GM12878 (cell line): ENCODE measurements at regions not wholly inside any gene's neighbourhood (a gene's known extent, or its start where the extent isn't known, plus 50 kb on each side); places are given as distances from the start of the nearest gene placed in this dataset.

ENCODE experiments used
- ATAC-seq: fragments of 200-7000 bp; cut with Tn5 transposase; 3 replicates; pipeline ENCODE4 v1.9.1; 2020; ENCODE audit warnings: mild to moderate bottlenecking, moderate library complexity
- BruUV-seq: library from RNA; stranded (reverse); fragments of 400-500 nt; replicated peaks from 2 replicates; lab custom pipeline; 2021; lab: Mats Ljungman, UMichigan
- CTCF ChIA-PET: fragments of 300-600 bp; sonication (Branson Sonifier 250); formaldehyde crosslinking; extraction: SDS; loops from one replicate; lab custom pipeline; 2021; ENCODE audit warnings: inconsistent platforms; lab: Yijun Ruan, JAX
- POLR2A ChIA-PET: fragments of 350-600 bp; formaldehyde crosslinking; extraction: SDS; loops from one replicate; lab custom pipeline; 2021; ENCODE audit warnings: inconsistent platforms; lab: Charles Lee
- RAD21 ChIA-PET: fragments of 300-600 bp; sonication (Branson Sonifier 250); formaldehyde crosslinking; loops from one replicate; lab custom pipeline; 2023; ENCODE audit warnings: antibody characterized with exemption; ENCODE audit not compliant: unreplicated experiment; lab: Charles Lee
- SMC1A ChIA-PET: fragments of 300-600 bp; sonication (Branson Sonifier 250); formaldehyde crosslinking; loops from one replicate; lab custom pipeline; 2023; ENCODE audit not compliant: unreplicated experiment, uncharacterized antibody; lab: Charles Lee
- DNase-seq: peaks from one replicate; pipeline ENCODE4 v3.0.0-alpha.2; 2011; ENCODE audit warnings: low read depth, low spot score
- FAIRE-seq: peaks from 3 replicates; lab custom pipeline; 2011; peaks lifted over from hg19 to GRCh38; lab: Jason Lieb, UNC
- H2AFZ ChIP-seq: 2 replicates; pipeline ENCODE4 v1.6.0; 2011; ENCODE audit warnings: low read depth, low read length, control low read depth; ENCODE audit not compliant: control insufficient read depth
- H3K27ac ChIP-seq: 2 replicates; pipeline ENCODE4 v1.5.1; 2011; ENCODE audit warnings: control low read depth; ENCODE audit not compliant: control insufficient read depth, insufficient read depth
- H3K27me3 ChIP-seq, 2 experiments: replicated peaks in 1 of 2; 2 replicates each; pipeline versions ENCODE4 v1.6.0 to v1.6.1; 2011; ENCODE audit warnings: low read length in 1 of 2; ENCODE audit not compliant: control insufficient read depth in 2 of 2, insufficient read depth in 2 of 2
- H3K36me3 ChIP-seq, 2 experiments: 2 replicates each; pipeline ENCODE4 v1.5.1; 2011; ENCODE audit warnings: low read length in 1 of 2; ENCODE audit not compliant: control insufficient read depth in 2 of 2, insufficient read depth in 2 of 2
- H3K4me1 ChIP-seq: 2 replicates; pipeline ENCODE4 v1.6.1; 2011; ENCODE audit warnings: mild to moderate bottlenecking, low read length, moderate library complexity, mixed read lengths; ENCODE audit not compliant: control insufficient read depth, insufficient read depth
- H3K4me2 ChIP-seq: 2 replicates; pipeline ENCODE4 v1.6.0; 2011; ENCODE audit warnings: control low read depth; ENCODE audit not compliant: control insufficient read depth, insufficient read depth
- H3K4me3 ChIP-seq: fragments of 200-600 bp; sonication (generic); 2 replicates; pipeline ENCODE4 v1.5.1; 2016
- H3K79me2 ChIP-seq: 2 replicates; pipeline ENCODE4 v1.6.0; 2011; ENCODE audit warnings: low read length; ENCODE audit not compliant: control insufficient read depth, insufficient read depth
- H3K9ac ChIP-seq: 2 replicates; pipeline ENCODE4 v1.8.0; 2011; ENCODE audit warnings: low read length, control low read depth, mixed read lengths; ENCODE audit not compliant: control insufficient read depth, insufficient read depth
- H3K9me3 ChIP-seq: replicated peaks from 3 replicates; pipeline ENCODE4 v1.5.1; 2011; ENCODE audit warnings: mild to moderate bottlenecking, low read length; ENCODE audit not compliant: control insufficient read depth, insufficient read depth
- H4K20me1 ChIP-seq: 2 replicates; pipeline ENCODE4 v1.6.0; 2011; ENCODE audit not compliant: control insufficient read depth, insufficient read depth
- CBX5 ChIP-seq: sonication (generic); IDR thresholded peaks from 2 replicates; pipeline ENCODE4 v1.6.1; 2016; ENCODE audit warnings: low read depth, moderate library complexity, mild to moderate bottlenecking, inconsistent platforms
- KLF5 ChIP-seq: fragments of 450-650 bp; IDR thresholded peaks from 2 replicates; pipeline ENCODE4 v1.6.1; 2014; ENCODE audit warnings: mild to moderate bottlenecking; ENCODE audit not compliant: partially characterized antibody
- NR2C1 ChIP-seq: fragments of 450-650 bp; IDR thresholded peaks from 2 replicates; pipeline ENCODE4 v1.6.1; 2017; ENCODE audit warnings: antibody characterized with exemption, mild to moderate bottlenecking, moderate library complexity
- RBBP5 ChIP-seq: fragments of 200-600 bp; sonication (generic); conservative IDR thresholded peaks from 2 replicates; pipeline ENCODE4 v1.6.1; 2016
- ZBTB11 ChIP-seq: fragments of 450-650 bp; formaldehyde crosslinking; IDR thresholded peaks from 2 replicates; pipeline ENCODE4 v1.5.0; 2022; ENCODE audit warnings: mild to moderate bottlenecking, missing genetic modification characterization
- WGBS: methylation state at CpG from one replicate; pipeline ENCODE4 v1.1.6; 2016; ENCODE audit warnings: low lambda C conversion rate; ENCODE audit not compliant: insufficient replicate concordance, insufficient coverage; ENCODE audit errors: missing lambda C conversion rate; 5-methylcytosine and 5-hydroxymethylcytosine counted together
- in situ Hi-C: fragments of 300-500 bp; cut with MboI; formaldehyde crosslinking; loops from 9 replicates; pipeline ENCODE4 v1.14.3; 2018; ENCODE audit warnings: mixed read lengths
- intact Hi-C: fragments of 100-400 bp; cut with micrococcal nuclease; formaldehyde crosslinking; loops from one replicate; pipeline ENCODE4 v1.14.2; 2022; ENCODE audit not compliant: unreplicated experiment

GRCh38 chr2:21326152-21326551 lies 202.4 kb downstream of the TDRD15 start:
- 13% methylated on average over 2 of the region's 2 CpGs for WGBS
- ATAC-seq (no peak), FAIRE-seq (no peak), DNase-seq (no peak)
- BruUV-seq, result no TSS peak
- in situ Hi-C loops (no loop called here), intact Hi-C loops (no loop called here)
- H3K9ac ChIP-seq, result no peak overlapping the region
- CTCF ChIA-PET, result no interaction called here
- H4K20me1 ChIP-seq, result no peaks in the 10 kb centered on the region
- TF ChIP-seq CBX5 (no peak), NR2C1 (no peak), ZBTB11 (CRISPR knock-in tag) (no peak), RBBP5 (no peak)
- H3K4me2 ChIP-seq, result no peak overlapping the region
- POLR2A ChIA-PET, result no interaction called here
- no peaks in the 10 kb centered on the region for H3K27me3 ChIP-seq
- RAD21 ChIA-PET, result no interaction called here
- H3K36me3 ChIP-seq, result no peaks in the 10 kb centered on the region
- H3K9me3 ChIP-seq, result no peaks in the 10 kb centered on the region
- SMC1A ChIA-PET, result no interaction called here
- H2AFZ ChIP-seq, result no peak overlapping the region
- no peak overlapping the region for H3K4me3 ChIP-seq
- no peak overlapping the region for H3K27ac ChIP-seq
- no peaks in the 10 kb centered on the region for H3K4me1 ChIP-seq
- no peaks in the 10 kb centered on the region for H3K79me2 ChIP-seq

- Histone ChIP-seq H3K9ac (no peak overlapping the region), H3K4me2 (no peak overlapping the region), H4K20me1 (no peaks in the 10 kb centered on the region), H3K27ac (no peak overlapping the region), H2AFZ (no peak overlapping the region), H3K27me3 (no peaks in the 10 kb centered on the region), H3K9me3 (no peaks in the 10 kb centered on the region), H3K79me2 (no peaks in the 10 kb centered on the region), H3K4me1 (no peaks in the 10 kb centered on the region), H3K36me3 (no peaks in the 10 kb centered on the region), H3K4me3 (no peak overlapping the region)
- TF ChIP-seq KLF5, result no peak
- FAIRE-seq, result no peak
- no TSS peak for BruUV-seq
- in situ Hi-C loops (no loop called here), intact Hi-C loops (no loop called here)
- ATAC-seq, result no peak
- ChIA-PET CTCF (interaction anchor here (1.9 kb wide), 1 partner anchor 11 kb away, joined by 9 read pairs; no protein-coding TSS in a partner anchor), RAD21 (interaction anchor here (1.2 kb wide), 1 partner anchor 11 kb away, joined by 3 read pairs; no protein-coding TSS in a partner anchor), POLR2A (no interaction called here), SMC1A (no interaction called here)
- WGBS, result 0% methylated on average over 4 of the region's 4 CpGs
- no peak for DNase-seq
These were observed 204.4 kb downstream of the TDRD15 start for GRCh38 chr2:21328177-21328576.
